ENCODE measurements at regions not wholly inside any gene's neighbourhood (a gene's known extent, or its start where the extent isn't known, plus 50 kb on each side); places are given as distances from the start of the nearest gene placed in this dataset.

DNA sequence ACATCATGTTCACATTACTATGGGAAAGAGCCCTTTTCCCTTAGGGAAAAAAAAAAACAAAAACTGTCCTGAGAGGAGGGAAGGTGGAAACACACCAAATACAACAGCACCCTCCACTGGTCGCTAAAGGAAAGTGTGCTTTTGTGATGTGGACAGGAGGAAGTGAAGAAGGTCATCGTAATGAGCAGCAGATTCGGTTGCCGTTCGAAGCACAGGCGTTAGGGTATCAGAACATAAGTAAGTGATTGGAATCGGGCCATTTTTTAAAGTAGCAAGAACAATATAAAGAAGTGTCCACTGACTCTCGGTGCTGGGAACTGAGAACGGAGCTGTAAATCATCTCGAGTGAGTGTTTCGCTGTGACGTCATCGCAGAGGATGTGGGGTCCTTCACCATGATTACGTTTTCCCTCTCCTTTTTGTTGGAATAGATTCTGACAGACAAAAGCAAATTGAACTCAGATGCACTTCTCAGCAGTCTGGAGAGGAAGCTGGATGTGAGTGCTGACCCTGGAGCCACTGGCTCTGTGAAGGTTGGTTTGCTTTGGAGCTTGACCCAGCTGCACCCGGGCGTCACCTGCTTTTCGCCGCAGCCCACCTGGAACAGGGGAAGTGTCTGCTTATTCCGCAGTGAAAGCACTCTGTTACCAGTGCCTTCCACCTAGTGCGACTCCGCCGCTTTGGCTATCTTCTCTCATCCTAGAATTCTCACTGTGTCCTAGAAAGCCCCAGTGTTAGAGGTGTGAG lies 203.6 kb upstream of the GMDS start:
- H3K4me1 Mint-ChIP-seq, result peaks cover 7% of the 10 kb centered on the region
- peaks cover 2% of the 10 kb centered on the region for H3K9me3 Mint-ChIP-seq
- H3K4me3 Mint-ChIP-seq, result peak overlapping the region; percentile 32
- peaks cover 5% of the 10 kb centered on the region for H3K36me3 Mint-ChIP-seq
- H3K27me3 Mint-ChIP-seq, result peaks cover 9% of the 10 kb centered on the region
- ATAC-seq, result peak; percentile 65
- no peak overlapping the region for H3K27ac Mint-ChIP-seq

DNA sequence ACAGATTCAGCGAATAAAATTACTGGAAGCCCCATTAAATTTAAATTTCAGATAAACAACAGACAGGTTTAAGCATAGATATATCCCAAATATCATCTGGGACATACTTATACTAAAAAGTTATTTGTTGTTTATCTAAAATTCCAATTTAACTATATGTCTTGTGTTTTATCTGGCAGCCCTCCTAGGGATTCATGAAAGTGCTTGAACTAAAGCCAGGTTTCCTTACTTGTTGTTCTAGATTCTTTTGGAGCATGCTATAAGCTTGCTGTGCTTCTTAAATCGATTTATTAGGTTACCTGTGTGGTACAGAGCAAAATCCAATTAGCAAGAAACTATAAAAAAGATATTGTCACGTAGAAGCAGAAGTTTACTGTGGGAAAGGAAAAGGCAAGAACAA lies 202.5 kb upstream of the GMDS start:
- peaks cover 9% of the 10 kb centered on the region for H3K27me3 Mint-ChIP-seq
- H3K4me3 Mint-ChIP-seq, result no peak overlapping the region
- no peaks in the 10 kb centered on the region for H3K9me3 Mint-ChIP-seq
- peaks cover 5% of the 10 kb centered on the region for H3K36me3 Mint-ChIP-seq
- no peak overlapping the region for H3K27ac Mint-ChIP-seq
- no peak for ATAC-seq
- peaks cover 7% of the 10 kb centered on the region for H3K4me1 Mint-ChIP-seq

- no peaks in the 10 kb centered on the region for H3K9me3 Mint-ChIP-seq
- ATAC-seq, result no peak
- H3K4me1 Mint-ChIP-seq, result peaks cover 7% of the 10 kb centered on the region
- peaks cover 9% of the 10 kb centered on the region for H3K27me3 Mint-ChIP-seq
- H3K27ac Mint-ChIP-seq, result no peak overlapping the region
- H3K36me3 Mint-ChIP-seq, result peaks cover 5% of the 10 kb centered on the region
- no peak overlapping the region for H3K4me3 Mint-ChIP-seq
These were observed 202.0 kb upstream of the GMDS start for GRCh38 chr6:2447318-2447920.

GRCh38 chr6:2441601-2442475 lies 196.4 kb upstream of the GMDS start:
- Mint-ChIP-seq H3K27me3 (no peaks in the 10 kb centered on the region), H3K4me3 (no peak overlapping the region), H3K9me3 (no peaks in the 10 kb centered on the region), H3K4me1 (no peaks in the 10 kb centered on the region), H3K27ac (no peak overlapping the region), H3K36me3 (peaks cover 12% of the 10 kb centered on the region)
- no peak for ATAC-seq

DNA sequence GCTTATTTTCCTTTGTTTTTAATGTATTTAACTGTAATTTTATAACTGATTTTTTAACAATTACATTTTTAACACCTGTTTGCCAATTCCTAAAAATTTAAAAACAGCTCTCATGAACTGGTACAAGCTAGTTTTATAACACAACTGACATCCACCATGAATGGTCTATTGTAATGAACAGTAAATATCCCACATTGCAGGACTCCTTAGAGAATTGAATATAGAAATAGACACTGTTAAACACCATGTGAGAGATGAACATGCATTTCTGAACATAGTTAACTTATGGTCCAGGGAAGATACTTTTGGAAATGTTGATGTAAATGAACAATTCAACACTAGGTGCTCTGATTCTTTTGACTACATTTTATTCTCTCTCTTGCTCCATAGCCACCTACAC lies 195.1 kb upstream of the GMDS start:
- ATAC-seq, result no peak
- Mint-ChIP-seq H3K36me3 (peaks cover 12% of the 10 kb centered on the region), H3K27ac (no peak overlapping the region), H3K27me3 (no peaks in the 10 kb centered on the region), H3K4me3 (no peak overlapping the region), H3K4me1 (no peaks in the 10 kb centered on the region), H3K9me3 (no peaks in the 10 kb centered on the region)

- H3K4me3 Mint-ChIP-seq, result no peak overlapping the region
- no peak overlapping the region for H3K27ac Mint-ChIP-seq
- H3K4me1 Mint-ChIP-seq, result no peaks in the 10 kb centered on the region
- no peaks in the 10 kb centered on the region for H3K27me3 Mint-ChIP-seq
- peaks cover 7% of the 10 kb centered on the region for H3K36me3 Mint-ChIP-seq
- no peaks in the 10 kb centered on the region for H3K9me3 Mint-ChIP-seq
- ATAC-seq, result no peak
These were observed 194.2 kb upstream of the GMDS start for GRCh38 chr6:2439632-2440031.

DNA sequence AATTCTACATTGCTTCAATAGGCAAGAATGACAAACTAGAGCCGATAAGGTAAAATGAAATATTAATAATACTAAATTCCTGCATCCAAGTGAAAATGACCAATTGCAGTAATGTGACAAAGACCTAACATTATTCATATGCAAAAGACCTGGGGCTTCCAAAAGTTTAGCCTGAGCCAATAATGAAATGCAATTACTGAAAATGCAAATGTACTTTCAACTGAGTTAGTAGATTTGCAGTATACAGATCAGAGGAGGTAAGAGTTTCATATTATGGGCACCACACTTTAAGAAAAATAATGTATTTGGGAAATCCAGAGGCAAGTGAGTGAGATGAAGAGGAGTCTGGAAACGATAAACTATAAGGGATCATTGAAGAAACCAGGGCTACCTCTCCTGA lies 193.7 kb upstream of the GMDS start:
- no peaks in the 10 kb centered on the region for H3K9me3 Mint-ChIP-seq
- peaks cover 7% of the 10 kb centered on the region for H3K36me3 Mint-ChIP-seq
- H3K27ac Mint-ChIP-seq, result no peak overlapping the region
- H3K4me3 Mint-ChIP-seq, result no peak overlapping the region
- ATAC-seq, result no peak
- H3K4me1 Mint-ChIP-seq, result peaks cover under 1% of the 10 kb centered on the region
- H3K27me3 Mint-ChIP-seq, result no peaks in the 10 kb centered on the region

DNA sequence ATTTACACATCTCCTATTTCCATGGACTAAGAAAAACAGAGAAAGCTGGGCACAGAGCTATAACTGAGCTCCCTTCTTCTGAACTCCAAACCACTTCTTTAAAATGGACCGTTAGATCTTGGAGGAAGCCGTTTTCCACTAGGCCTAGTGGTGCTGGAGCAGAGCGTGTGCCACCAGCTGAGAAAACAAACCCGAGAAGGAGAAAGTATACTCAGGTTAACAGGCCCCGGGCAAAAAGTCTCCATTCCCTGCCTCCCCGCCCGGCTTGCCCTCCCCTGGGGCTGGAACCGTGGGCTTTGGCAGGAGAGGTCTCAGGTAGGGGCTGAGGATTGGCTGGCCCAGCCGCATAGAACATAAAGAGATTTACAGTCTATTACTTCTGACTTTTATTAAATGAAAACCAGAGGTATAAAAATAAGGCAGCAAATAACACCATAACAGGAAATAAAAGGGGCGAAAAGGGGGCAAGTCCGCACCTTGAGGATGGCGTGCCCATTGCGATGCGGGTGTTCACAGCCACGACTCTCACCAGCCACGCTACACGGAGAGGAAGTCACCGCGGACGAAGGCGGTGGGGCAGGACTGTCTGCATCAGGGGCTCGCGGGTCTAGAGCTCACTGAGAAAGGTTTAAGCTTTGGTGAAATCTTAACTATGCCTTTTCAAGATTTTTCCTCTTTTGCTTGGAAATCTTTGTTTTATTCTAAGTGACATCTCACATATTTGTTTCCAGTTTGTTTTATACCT lies 191.2 kb upstream of the GMDS start:
- Mint-ChIP-seq H3K36me3 (peaks cover 7% of the 10 kb centered on the region), H3K27me3 (no peaks in the 10 kb centered on the region), H3K9me3 (no peaks in the 10 kb centered on the region), H3K27ac (no peak overlapping the region), H3K4me1 (peaks cover 12% of the 10 kb centered on the region), H3K4me3 (no peak overlapping the region)
- ATAC-seq, result no peak

- no peak for ATAC-seq
- Mint-ChIP-seq H3K36me3 (peaks cover 7% of the 10 kb centered on the region), H3K9me3 (no peaks in the 10 kb centered on the region), H3K27me3 (no peaks in the 10 kb centered on the region), H3K4me1 (peaks cover 12% of the 10 kb centered on the region), H3K27ac (no peak overlapping the region), H3K4me3 (no peak overlapping the region)
These were observed 189.9 kb upstream of the GMDS start for GRCh38 chr6:2435323-2435722.

GRCh38 chr6:2434912-2435311 lies 189.5 kb upstream of the GMDS start:
- Mint-ChIP-seq H3K4me3 (no peak overlapping the region), H3K9me3 (no peaks in the 10 kb centered on the region), H3K4me1 (peaks cover 12% of the 10 kb centered on the region), H3K36me3 (peaks cover 7% of the 10 kb centered on the region), H3K27me3 (no peaks in the 10 kb centered on the region), H3K27ac (no peak overlapping the region)
- no peak for ATAC-seq

GRCh38 chr6:2434116-2434515 lies 188.7 kb upstream of the GMDS start:
- H3K36me3 Mint-ChIP-seq, result peaks cover 2% of the 10 kb centered on the region
- H3K27ac Mint-ChIP-seq, result peak overlapping the region; percentile 18
- H3K4me3 Mint-ChIP-seq, result no peak overlapping the region
- no peaks in the 10 kb centered on the region for H3K9me3 Mint-ChIP-seq
- H3K4me1 Mint-ChIP-seq, result peaks cover 12% of the 10 kb centered on the region
- peak; percentile 51 for ATAC-seq
- H3K27me3 Mint-ChIP-seq, result no peaks in the 10 kb centered on the region

DNA sequence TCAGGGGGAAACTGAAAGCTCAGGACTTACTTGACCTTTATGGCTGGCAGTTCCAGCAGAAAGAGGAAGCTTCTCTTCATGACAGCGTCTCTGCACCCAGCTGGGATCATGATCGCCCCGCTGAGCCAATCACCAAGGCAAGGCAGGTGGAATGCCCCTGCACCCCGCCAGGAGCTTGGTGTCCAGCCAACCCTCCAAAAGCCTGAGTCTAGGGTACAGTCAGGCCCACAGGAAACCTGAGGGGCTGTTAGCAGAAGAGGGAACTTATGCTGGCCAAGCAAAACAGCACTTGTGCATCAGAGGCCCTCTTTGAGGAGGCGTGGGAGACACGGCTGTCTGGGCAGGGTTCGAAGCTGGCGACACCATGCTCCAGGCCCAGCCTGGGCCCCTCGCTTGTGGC lies 188.3 kb upstream of the GMDS start:
- Mint-ChIP-seq H3K9me3 (no peaks in the 10 kb centered on the region), H3K4me1 (peaks cover 12% of the 10 kb centered on the region), H3K27ac (peak overlapping the region; percentile 18), H3K36me3 (no peaks in the 10 kb centered on the region), H3K4me3 (no peak overlapping the region), H3K27me3 (no peaks in the 10 kb centered on the region)
- peak; percentile 85 for ATAC-seq

DNA sequence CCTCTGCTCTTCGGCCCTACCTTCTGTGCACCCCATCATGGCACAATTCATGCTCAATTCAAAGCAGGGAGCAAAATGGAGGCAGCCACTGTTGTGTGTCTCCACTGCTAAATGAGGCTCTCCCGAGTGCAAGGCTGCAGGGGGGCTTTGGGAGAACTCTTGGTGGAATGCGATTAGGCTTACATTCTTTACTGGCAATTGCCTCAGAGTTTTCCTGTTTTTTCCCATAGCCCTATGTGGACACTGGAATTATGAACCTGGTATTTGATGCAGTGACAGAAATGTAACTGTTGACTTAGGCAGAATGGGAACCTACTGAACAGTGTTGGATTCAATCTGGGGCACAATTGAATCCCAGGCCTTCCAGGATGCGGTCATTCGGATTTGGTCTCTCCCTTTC lies 187.9 kb upstream of the GMDS start:
- Mint-ChIP-seq H3K27ac (no peak overlapping the region), H3K4me1 (peaks cover 12% of the 10 kb centered on the region), H3K9me3 (no peaks in the 10 kb centered on the region)

GRCh38 chr6:2432292-2432691 lies 186.9 kb upstream of the GMDS start:
- no peak overlapping the region for H3K4me3 Mint-ChIP-seq
- H3K27ac Mint-ChIP-seq, result no peak overlapping the region
- no peak for ATAC-seq
- peaks cover 12% of the 10 kb centered on the region for H3K4me1 Mint-ChIP-seq
- no peaks in the 10 kb centered on the region for H3K36me3 Mint-ChIP-seq
- H3K9me3 Mint-ChIP-seq, result no peaks in the 10 kb centered on the region
- H3K27me3 Mint-ChIP-seq, result no peaks in the 10 kb centered on the region

More for the DNA sequence above, 187.9 kb upstream of the GMDS start:
- ATAC-seq, result no peak
- no peaks in the 10 kb centered on the region for H3K27me3 Mint-ChIP-seq
- H3K36me3 Mint-ChIP-seq, result no peaks in the 10 kb centered on the region
- H3K4me3 Mint-ChIP-seq, result no peak overlapping the region

- no peak for ATAC-seq
- Mint-ChIP-seq H3K4me1 (peaks cover 12% of the 10 kb centered on the region), H3K36me3 (peaks cover 1% of the 10 kb centered on the region), H3K9me3 (no peaks in the 10 kb centered on the region), H3K27ac (no peak overlapping the region), H3K4me3 (no peak overlapping the region), H3K27me3 (no peaks in the 10 kb centered on the region)
These were observed 185.2 kb upstream of the GMDS start for GRCh38 chr6:2430612-2431011.
